SK-N-SH (cell line): ENCODE measurements at regions not wholly inside any gene's neighbourhood (a gene's known extent, or its start where the extent isn't known, plus 50 kb on each side); places are given as distances from the start of the nearest gene placed in this dataset.

Experiments
- CTCF ChIA-PET: fragments of 300-600, 350-600 bp; formaldehyde crosslinking; extraction: SDS; loops from one replicate; lab custom pipeline; 2021; lab: Yijun Ruan, JAX
- POLR2A ChIA-PET: fragments of 350-600 bp; sonication (Branson Sonifier 250); formaldehyde crosslinking; extraction: SDS; loops from one replicate; lab custom pipeline; 2020; ENCODE audit warnings: antibody characterized with exemption, inconsistent platforms; lab: Yijun Ruan, JAX
- DNase-seq: peaks from one replicate; pipeline ENCODE4 v3.0.0; 2012
- H2AFZ ChIP-seq: fragments of 200-600 bp; sonication (generic); 2 replicates; pipeline ENCODE4 v1.8.1; 2016; ENCODE audit warnings: antibody characterized with exemption, mild to moderate bottlenecking, low read depth
- H3F3A ChIP-seq: fragments of 200-600 bp; sonication (generic); replicated peaks from 2 replicates; pipeline ENCODE3; 2016; ENCODE audit warnings: antibody characterized with exemption, mild to moderate bottlenecking; ENCODE audit not compliant: insufficient read depth
- H3K27ac ChIP-seq, 2 experiments: fragments of 200-500 bp in 1 of 2; fragments of 200-600 bp in 1 of 2; sonication (Bioruptor generic) in 1 of 2; sonication (generic), shearing (Covaris generic) in 1 of 2; 2 replicates each; pipeline versions ENCODE4 v1.5.1 to v1.6.1; 2014 to 2016; ENCODE audit warnings: low read depth in 2 of 2, inconsistent platforms in 1 of 2, low read length in 1 of 2, mild to moderate bottlenecking in 1 of 2, mixed read lengths in 1 of 2
- H3K27me3 ChIP-seq: fragments of 200-600 bp; sonication (generic), shearing (Covaris generic); 2 replicates; pipeline ENCODE4 v1.6.1; 2016; ENCODE audit warnings: mixed run types; ENCODE audit not compliant: insufficient read depth
- H3K36me3 ChIP-seq, 2 experiments: fragments of 200-500 bp in 1 of 2; fragments of 200-600 bp in 1 of 2; sonication (Bioruptor generic) in 1 of 2; sonication (generic) in 1 of 2; replicated peaks in 1 of 2; 2 replicates each; pipeline versions ENCODE3 to v1.5.1; 2014 to 2016; ENCODE audit warnings: low read length in 1 of 2, mild to moderate bottlenecking in 1 of 2; ENCODE audit not compliant: insufficient read depth in 2 of 2, control insufficient read depth in 1 of 2
- H3K4me1 ChIP-seq, 2 experiments: fragments of 200-500 bp in 1 of 2; fragments of 200-600 bp in 1 of 2; sonication (Bioruptor generic) in 1 of 2; sonication (generic), shearing (Covaris generic) in 1 of 2; 2 replicates each; pipeline versions ENCODE4 v1.5.1 to v1.6.1; 2014 to 2016; ENCODE audit warnings: low read depth in 1 of 2, low read length in 1 of 2, mixed run types in 1 of 2; ENCODE audit not compliant: insufficient read depth in 2 of 2, control insufficient read depth in 1 of 2
- H3K4me2 ChIP-seq: fragments of 200-600 bp; sonication (generic), shearing (Covaris generic); 2 replicates; pipeline ENCODE4 v1.6.1; 2017; ENCODE audit warnings: mixed run types
- H3K4me3 ChIP-seq, 2 experiments: fragments of 200-500 bp in 1 of 2; fragments of 200-600 bp in 1 of 2; sonication (Bioruptor generic) in 1 of 2; sonication (generic), shearing (Covaris generic) in 1 of 2; 2 replicates each; pipeline versions ENCODE4 v1.5.1 to v1.8.1; 2014 to 2016; ENCODE audit warnings: low read depth in 2 of 2, inconsistent platforms in 1 of 2, low read length in 1 of 2, mild to moderate bottlenecking in 1 of 2, mixed read lengths in 1 of 2, moderate library complexity in 1 of 2
- H3K79me2 ChIP-seq: fragments of 200-600 bp; sonication (generic); 2 replicates; pipeline ENCODE4 v1.8.1; 2017; ENCODE audit warnings: mild to moderate bottlenecking; ENCODE audit not compliant: insufficient read depth
- H3K9ac ChIP-seq: fragments of 200-600 bp; sonication (generic); 2 replicates; pipeline ENCODE4 v1.6.1; 2017; ENCODE audit warnings: mixed run types
- H3K9me2 ChIP-seq: fragments of 200-600 bp; sonication (generic); 2 replicates; pipeline ENCODE4 v1.6.1; 2017; ENCODE audit warnings: mixed run types
- H3K9me3 ChIP-seq: fragments of 200-600 bp; sonication (generic); 2 replicates; pipeline ENCODE4 v1.6.1; 2017; ENCODE audit warnings: mixed run types, mild to moderate bottlenecking, moderate library complexity
- H4K20me1 ChIP-seq: fragments of 200-600 bp; sonication (generic); 2 replicates; pipeline ENCODE4 v1.6.1; 2017; ENCODE audit warnings: mild to moderate bottlenecking, mixed run types; ENCODE audit not compliant: insufficient read depth
- CHD2 ChIP-seq: fragments of 150-350 bp; IDR thresholded peaks from 2 replicates; pipeline ENCODE4 v1.6.1; 2018; ENCODE audit warnings: low read length; ENCODE audit not compliant: partially characterized antibody
- CTCF ChIP-seq: fragments of 200-600 bp; sonication (generic); IDR thresholded peaks from 2 replicates; pipeline ENCODE4 v1.6.1; 2017; ENCODE audit warnings: antibody characterized with exemption, mild to moderate bottlenecking, moderate library complexity
- ELF1 ChIP-seq: IDR thresholded peaks from 2 replicates; pipeline ENCODE4 v1.4.0; 2012
- FOXM1 ChIP-seq: IDR thresholded peaks from 2 replicates; pipeline ENCODE4 v1.4.0; 2012; ENCODE audit warnings: low read depth, mild to moderate bottlenecking
- GATA2 ChIP-seq: sonication (generic); formaldehyde crosslinking; IDR thresholded peaks from 2 replicates; pipeline ENCODE4 v1.5.0; 2020; ENCODE audit warnings: mild to moderate bottlenecking, missing genetic modification reagents
- IRF3 ChIP-seq: fragments of 150-350 bp; IDR thresholded peaks from 2 replicates; pipeline ENCODE4 v1.6.1; 2016; ENCODE audit warnings: mild to moderate bottlenecking, low read depth, low read length
- JUND ChIP-seq: IDR thresholded peaks from 2 replicates; pipeline ENCODE4 v1.4.0; 2012
- MXI1 ChIP-seq: IDR thresholded peaks from 2 replicates; pipeline ENCODE4 v1.6.1; 2012; ENCODE audit warnings: mild to moderate bottlenecking, low read depth, low read length, improper control_type of control experiment
- PBX3 ChIP-seq: IDR thresholded peaks from 2 replicates; pipeline ENCODE4; 2012
- RAD21 ChIP-seq: IDR thresholded peaks from 2 replicates; pipeline ENCODE4 v1.6.1; 2012; ENCODE audit warnings: mild to moderate bottlenecking, low read length
- RCOR1 ChIP-seq: fragments of 150-350 bp; IDR thresholded peaks from 2 replicates; pipeline ENCODE4 v1.6.1; 2017; ENCODE audit warnings: antibody characterized with exemption, low read length
- RFX5 ChIP-seq: IDR thresholded peaks from 2 replicates; pipeline ENCODE4 v1.6.1; 2012; ENCODE audit warnings: mild to moderate bottlenecking, improper control_type of control experiment, low read length
- RXRA ChIP-seq: IDR thresholded peaks from 2 replicates; pipeline ENCODE4 v1.4.0; 2012; ENCODE audit warnings: low read depth, mild to moderate bottlenecking, borderline replicate concordance
- SIN3A ChIP-seq: IDR thresholded peaks from 2 replicates; pipeline ENCODE4 v1.6.1; 2012; ENCODE audit warnings: low read depth, mild to moderate bottlenecking, low read length, moderate library complexity, borderline replicate concordance
- SMC3 ChIP-seq: IDR thresholded peaks from 2 replicates; pipeline ENCODE4 v1.6.1; 2012; ENCODE audit warnings: low read depth, low read length, improper control_type of control experiment
- TCF12 ChIP-seq: IDR thresholded peaks from 2 replicates; pipeline ENCODE4 v1.4.0; 2012
- TEAD4 ChIP-seq: IDR thresholded peaks from 2 replicates; pipeline ENCODE4 v1.4.0; 2012; ENCODE audit warnings: mild to moderate bottlenecking, borderline replicate concordance; ENCODE audit not compliant: insufficient read depth
- ZBTB33 ChIP-seq: IDR thresholded peaks from 2 replicates; pipeline ENCODE4 v1.4.0; 2012; ENCODE audit warnings: low read depth, borderline replicate concordance
- WGBS: methylation state at CpG from one replicate; pipeline ENCODE4 v1.1.6; 2017; ENCODE audit warnings: low lambda C conversion rate; 5-methylcytosine and 5-hydroxymethylcytosine counted together

GRCh38 chr4:119832776-119833175 lies 204.2 kb upstream of the PDE5A start:
- H3K9ac ChIP-seq: no peak overlapping the region
- H3K4me3 ChIP-seq: no peak overlapping the region
- CTCF ChIA-PET: no interaction called here
- POLR2A ChIA-PET: no interaction called here
- no peaks in the 10 kb centered on the region for H3F3A ChIP-seq
- no peaks in the 10 kb centered on the region for H3K9me2 ChIP-seq
- H3K4me1 ChIP-seq: no peaks in the 10 kb centered on the region
- no peak for DNase-seq
- TF ChIP-seq CTCF: no peak
- no peak for TF ChIP-seq RCOR1
- no peak for TF ChIP-seq FOXM1
- TF ChIP-seq GATA2 (CRISPR knock-in tag): no peak
- no peak for TF ChIP-seq RFX5
- TF ChIP-seq PBX3: no peak
- no peak for TF ChIP-seq ELF1
- TF ChIP-seq ZBTB33: no peak
- TF ChIP-seq RXRA: no peak
- TF ChIP-seq RAD21: no peak
- no peak for TF ChIP-seq SIN3A
- no peak for TF ChIP-seq JUND
- TF ChIP-seq IRF3: no peak
- TF ChIP-seq SMC3: no peak
- no peak for TF ChIP-seq MXI1
- TF ChIP-seq CHD2: no peak
- TF ChIP-seq TCF12: no peak
- no peak for TF ChIP-seq TEAD4
- no peaks in the 10 kb centered on the region for H3K79me2 ChIP-seq
- no peak overlapping the region for H3K4me2 ChIP-seq
- H4K20me1 ChIP-seq: no peaks in the 10 kb centered on the region
- no peak overlapping the region for H3K27ac ChIP-seq
- H3K9me3 ChIP-seq: no peaks in the 10 kb centered on the region
- H3K27me3 ChIP-seq: no peaks in the 10 kb centered on the region
- no peaks in the 10 kb centered on the region for H3K36me3 ChIP-seq
- no peak overlapping the region for H2AFZ ChIP-seq
- WGBS: 86% methylated on average over 2 of the region's 2 CpGs
